T-helper 2 cell treated with Interferon-gamma antibody and Interleukin-4, amounts not matched to agents 5 μg/mL and 100 μg/mL, for 36 hours (primary cell): ENCODE measurements at regions not wholly inside any gene's neighbourhood (a gene's known extent, or its start where the extent isn't known, plus 50 kb on each side); places are given as distances from the start of the nearest gene placed in this dataset.
"Not testable (repeated sequence)": the region's sequence is repeated elsewhere in the genome, so short reads cannot be mapped to it uniquely, and the experiment has no call there.

Source experiments
- DNase-seq: peaks from one replicate; pipeline ENCODE4 v3.0.0; 2021; ENCODE audit warnings: low spot score
- H3K27ac Mint-ChIP-seq: one replicate; pipeline ENCODE4 v1.8.0; 2021; ENCODE audit warnings: mild to moderate bottlenecking, mixed read lengths
- H3K27me3 Mint-ChIP-seq: one replicate; pipeline ENCODE4 v1.8.0; 2021; ENCODE audit warnings: low read depth, mixed read lengths
- H3K36me3 Mint-ChIP-seq: one replicate; pipeline ENCODE4 v1.8.0; 2021; ENCODE audit warnings: low read depth, mixed read lengths
- H3K4me1 Mint-ChIP-seq: one replicate; pipeline ENCODE4 v1.8.0; 2021; ENCODE audit warnings: low read depth, mixed read lengths
- H3K4me3 Mint-ChIP-seq: one replicate; pipeline ENCODE4 v1.8.0; 2022; ENCODE audit warnings: mild to moderate bottlenecking, moderate library complexity, mixed read lengths
- H3K9me3 Mint-ChIP-seq: one replicate; pipeline ENCODE4 v1.8.0; 2021; ENCODE audit warnings: mixed read lengths

GRCh38 chr2:167637741-167638140 lies 609.7 kb downstream of the STK39 start:
- Mint-ChIP-seq H3K4me3 (no peak overlapping the region), H3K4me1 (no peaks in the 10 kb centered on the region), H3K9me3 (no peaks in the 10 kb centered on the region), H3K36me3 (no peaks in the 10 kb centered on the region), H3K27ac (no peak overlapping the region), H3K27me3 (no peaks in the 10 kb centered on the region)
- DNase-seq: no peak

GRCh38 chr2:167632271-167632670 lies 615.1 kb downstream of the STK39 start:
- H3K9me3 Mint-ChIP-seq, H3K4me3 Mint-ChIP-seq, H3K36me3 Mint-ChIP-seq, DNase-seq, H3K27me3 Mint-ChIP-seq, H3K4me1 Mint-ChIP-seq, H3K27ac Mint-ChIP-seq: not testable (repeated sequence)

GRCh38 chr2:167626961-167627360 lies 620.4 kb downstream of the STK39 start:
- H3K4me1 Mint-ChIP-seq: no peaks in the 10 kb centered on the region
- H3K36me3 Mint-ChIP-seq: no peaks in the 10 kb centered on the region

GRCh38 chr2:167626301-167626700 lies 621.1 kb downstream of the STK39 start:
- Mint-ChIP-seq H3K4me3 (no peak overlapping the region), H3K9me3 (no peaks in the 10 kb centered on the region), H3K4me1 (no peaks in the 10 kb centered on the region), H3K27ac (no peak overlapping the region), H3K27me3 (no peaks in the 10 kb centered on the region), H3K36me3 (no peaks in the 10 kb centered on the region)
- DNase-seq: no peak

More at GRCh38 chr2:167626961-167627360, 620.4 kb downstream of the STK39 start:
- Mint-ChIP-seq H3K27ac (no peak overlapping the region), H3K4me3 (no peak overlapping the region), H3K9me3 (no peaks in the 10 kb centered on the region), H3K27me3 (no peaks in the 10 kb centered on the region)
- DNase-seq: no peak

- Mint-ChIP-seq H3K27me3 (no peaks in the 10 kb centered on the region), H3K4me1 (no peaks in the 10 kb centered on the region), H3K27ac (no peak overlapping the region), H3K4me3 (no peak overlapping the region), H3K9me3 (no peaks in the 10 kb centered on the region), H3K36me3 (no peaks in the 10 kb centered on the region)
- DNase-seq: no peak
Measured at GRCh38 chr2:167616997-167617396, 630.4 kb downstream of the STK39 start.

GRCh38 chr2:167613471-167613870 lies 633.9 kb downstream of the STK39 start:
- Mint-ChIP-seq H3K36me3 (no peaks in the 10 kb centered on the region), H3K27ac (no peak overlapping the region), H3K27me3 (no peaks in the 10 kb centered on the region), H3K4me3 (no peak overlapping the region), H3K4me1 (no peaks in the 10 kb centered on the region), H3K9me3 (no peaks in the 10 kb centered on the region)
- DNase-seq: no peak

- H3K27me3 Mint-ChIP-seq: no peaks in the 10 kb centered on the region
- no peaks in the 10 kb centered on the region for H3K9me3 Mint-ChIP-seq
- no peaks in the 10 kb centered on the region for H3K4me1 Mint-ChIP-seq
- no peak overlapping the region for H3K27ac Mint-ChIP-seq
- no peak for DNase-seq
- H3K4me3 Mint-ChIP-seq: no peak overlapping the region
- no peaks in the 10 kb centered on the region for H3K36me3 Mint-ChIP-seq
Measured at GRCh38 chr2:167608487-167608886, 638.9 kb downstream of the STK39 start.

GRCh38 chr2:167607731-167608130 lies 639.7 kb downstream of the STK39 start:
- H3K4me3 Mint-ChIP-seq: no peak overlapping the region
- no peaks in the 10 kb centered on the region for H3K36me3 Mint-ChIP-seq
- no peaks in the 10 kb centered on the region for H3K9me3 Mint-ChIP-seq
- H3K27me3 Mint-ChIP-seq: no peaks in the 10 kb centered on the region
- no peak for DNase-seq
- no peak overlapping the region for H3K27ac Mint-ChIP-seq
- no peaks in the 10 kb centered on the region for H3K4me1 Mint-ChIP-seq

- Mint-ChIP-seq H3K9me3 (no peaks in the 10 kb centered on the region), H3K4me3 (no peak overlapping the region), H3K27ac (no peak overlapping the region), H3K4me1 (no peaks in the 10 kb centered on the region), H3K27me3 (no peaks in the 10 kb centered on the region), H3K36me3 (no peaks in the 10 kb centered on the region)
- DNase-seq: no peak
Measured at GRCh38 chr2:167607211-167607610, 640.2 kb downstream of the STK39 start.

GRCh38 chr2:167602122-167602521 lies 645.3 kb downstream of the STK39 start:
- Mint-ChIP-seq H3K4me3 (no peak overlapping the region), H3K9me3 (no peaks in the 10 kb centered on the region)

GRCh38 chr2:167599219-167599618 lies 648.2 kb downstream of the STK39 start:
- H3K36me3 Mint-ChIP-seq: no peaks in the 10 kb centered on the region
- H3K9me3 Mint-ChIP-seq: no peaks in the 10 kb centered on the region
- H3K27me3 Mint-ChIP-seq: no peaks in the 10 kb centered on the region
- DNase-seq: no peak
- no peak overlapping the region for H3K4me3 Mint-ChIP-seq
- H3K4me1 Mint-ChIP-seq: no peaks in the 10 kb centered on the region
- no peak overlapping the region for H3K27ac Mint-ChIP-seq

More at GRCh38 chr2:167602122-167602521, 645.3 kb downstream of the STK39 start:
- Mint-ChIP-seq H3K27me3 (no peaks in the 10 kb centered on the region), H3K36me3 (no peaks in the 10 kb centered on the region), H3K27ac (no peak overlapping the region), H3K4me1 (no peaks in the 10 kb centered on the region)
- no peak for DNase-seq

- H3K27me3 Mint-ChIP-seq: no peaks in the 10 kb centered on the region
- DNase-seq: no peak
- H3K4me1 Mint-ChIP-seq: no peaks in the 10 kb centered on the region
- no peaks in the 10 kb centered on the region for H3K9me3 Mint-ChIP-seq
- H3K4me3 Mint-ChIP-seq: no peak overlapping the region
- H3K27ac Mint-ChIP-seq: no peak overlapping the region
- no peaks in the 10 kb centered on the region for H3K36me3 Mint-ChIP-seq
Measured at GRCh38 chr2:167595839-167596471, 651.4 kb downstream of the STK39 start.

GRCh38 chr2:167595021-167595420 lies 652.4 kb downstream of the STK39 start:
- H3K27me3 Mint-ChIP-seq: no peaks in the 10 kb centered on the region
- no peaks in the 10 kb centered on the region for H3K36me3 Mint-ChIP-seq
- no peak overlapping the region for H3K4me3 Mint-ChIP-seq
- H3K27ac Mint-ChIP-seq: no peak overlapping the region
- H3K4me1 Mint-ChIP-seq: no peaks in the 10 kb centered on the region
- no peaks in the 10 kb centered on the region for H3K9me3 Mint-ChIP-seq
- DNase-seq: no peak

GRCh38 chr2:167592441-167592840 lies 655.0 kb downstream of the STK39 start:
- H3K4me1 Mint-ChIP-seq: no peaks in the 10 kb centered on the region
- H3K36me3 Mint-ChIP-seq: no peaks in the 10 kb centered on the region
- H3K4me3 Mint-ChIP-seq: no peak overlapping the region
- no peak overlapping the region for H3K27ac Mint-ChIP-seq
- H3K9me3 Mint-ChIP-seq: no peaks in the 10 kb centered on the region
- no peaks in the 10 kb centered on the region for H3K27me3 Mint-ChIP-seq
- no peak for DNase-seq

- Mint-ChIP-seq H3K27ac (no peak overlapping the region), H3K4me1 (no peaks in the 10 kb centered on the region), H3K4me3 (no peak overlapping the region), H3K27me3 (no peaks in the 10 kb centered on the region), H3K36me3 (no peaks in the 10 kb centered on the region), H3K9me3 (no peaks in the 10 kb centered on the region)
- no peak for DNase-seq
Measured at GRCh38 chr2:167582619-167583018, 664.8 kb downstream of the STK39 start.
